Hematopoietic multipotent progenitor cell treated with erythropoietin and hydrocortisone succinate and interleukin-3 and kit ligand, for 6 days (in vitro differentiated cells): ENCODE measurements at regions not wholly inside any gene's neighbourhood (a gene's known extent, or its start where the extent isn't known, plus 50 kb on each side); places are given as distances from the start of the nearest gene placed in this dataset.

Experiments used
- DNase-seq: peaks from one replicate; pipeline ENCODE4 v3.0.0-alpha.2; 2015

- DNase-seq = no peak
Measured at GRCh38 chrX:30949554-30949953, 60.5 kb upstream of the TAB3 start.

GRCh38 chrX:30948626-30949025 lies 59.6 kb upstream of the TAB3 start:
- DNase-seq = no peak

- DNase-seq = no peak
Measured at GRCh38 chrX:30948051-30948450, 59.0 kb upstream of the TAB3 start.

- peak; percentile 9 for DNase-seq
Measured at GRCh38 chrX:30943984-30944383, 54.9 kb upstream of the TAB3 start.

- DNase-seq = no peak
Measured at GRCh38 chrX:30941898-30942297, 52.8 kb upstream of the TAB3 start.

GRCh38 chrX:30939928-30940327 lies 50.9 kb upstream of the TAB3 start:
- DNase-seq = no peak
